ENCODE measurements at regions not wholly inside any gene's neighbourhood (a gene's known extent, or its start where the extent isn't known, plus 50 kb on each side); places are given as distances from the start of the nearest gene placed in this dataset.

DNA sequence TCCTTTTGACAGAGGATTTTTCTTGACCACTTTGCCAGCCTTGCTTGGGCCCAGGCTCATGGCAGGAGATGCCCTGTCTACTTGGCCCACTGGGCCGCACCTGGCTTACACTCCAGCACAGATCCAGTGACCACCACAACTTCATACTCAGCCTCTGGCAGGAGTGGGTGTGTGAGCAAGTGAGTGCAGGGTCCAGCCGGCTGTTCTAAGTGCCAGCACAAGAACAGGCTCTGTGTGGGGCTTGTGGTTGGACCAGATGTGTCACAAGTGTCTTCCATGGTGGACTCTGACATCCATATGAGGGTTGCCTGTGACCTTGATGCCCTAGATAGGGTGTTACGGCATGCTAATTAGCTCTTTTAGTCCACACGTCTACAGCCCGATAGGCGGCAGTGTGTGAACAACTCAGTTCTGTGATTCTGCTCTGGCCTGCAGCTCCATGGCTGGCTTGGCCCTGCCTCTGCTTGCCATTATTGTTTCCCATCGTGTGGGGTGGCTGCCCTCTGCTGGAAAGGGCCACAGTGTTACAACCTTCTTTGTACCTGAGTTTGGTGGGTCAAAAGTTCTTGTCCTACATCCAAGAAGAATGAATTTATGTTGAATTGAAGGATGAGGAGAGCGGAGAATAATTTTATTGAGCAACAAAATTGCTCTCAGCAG lies 1089.1 kb downstream of the SLC6A15 start:
- CTCF ChIA-PET: interaction anchor here (0.6 to 1.0 kb wide), 4 partner anchors 9 to 1138 kb away, joined by 3 to 5 read pairs (median 3); no protein-coding TSS in a partner anchor
- no peak for TF ChIP-seq LEF1 (IDR thresholded peaks at IDR 0.05; ENCODE audit: borderline replicate concordance)
- TF ChIP-seq HDGF (IDR thresholded peaks at IDR 0.05; ENCODE audit: borderline replicate concordance): no peak
- TF ChIP-seq, protein P1, sequence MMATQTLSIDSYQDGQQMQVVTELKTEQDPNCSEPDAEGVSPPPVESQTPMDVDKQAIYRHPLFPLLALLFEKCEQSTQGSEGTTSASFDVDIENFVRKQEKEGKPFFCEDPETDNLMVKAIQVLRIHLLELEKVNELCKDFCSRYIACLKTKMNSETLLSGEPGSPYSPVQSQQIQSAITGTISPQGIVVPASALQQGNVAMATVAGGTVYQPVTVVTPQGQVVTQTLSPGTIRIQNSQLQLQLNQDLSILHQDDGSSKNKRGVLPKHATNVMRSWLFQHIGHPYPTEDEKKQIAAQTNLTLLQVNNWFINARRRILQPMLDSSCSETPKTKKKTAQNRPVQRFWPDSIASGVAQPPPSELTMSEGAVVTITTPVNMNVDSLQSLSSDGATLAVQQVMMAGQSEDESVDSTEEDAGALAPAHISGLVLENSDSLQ (IDR thresholded peaks at IDR 0.05): no peak
- TF ChIP-seq SUZ12 (IDR thresholded peaks at IDR 0.05): no peak
- no peak for TF ChIP-seq TARDBP (IDR thresholded peaks at IDR 0.05)
- TF ChIP-seq L3MBTL2 (conservative IDR thresholded peaks at IDR 0.05): no peak
- DNase-seq (ENCODE audit: extremely low spot score): peak; percentile 47
- POLR2A ChIA-PET: no interaction called here

DNA sequence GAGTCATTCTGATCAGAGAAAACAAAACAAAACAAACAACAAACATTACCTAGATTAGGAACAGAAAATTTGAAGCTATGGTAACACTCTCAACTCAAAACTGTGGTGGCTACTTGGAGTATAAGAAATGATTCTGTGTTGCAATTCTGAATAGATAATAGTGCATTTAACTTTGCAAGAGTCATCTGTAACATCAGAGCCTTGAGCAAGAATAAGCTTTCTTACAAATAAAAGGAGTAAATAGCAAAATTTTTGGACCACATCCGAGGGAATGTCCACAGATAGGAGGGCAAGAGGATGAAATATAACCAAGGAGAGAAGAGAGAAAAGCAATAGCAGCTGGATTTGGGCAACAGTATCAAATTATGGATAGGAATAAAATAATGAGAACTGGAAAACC lies 1090.6 kb downstream of the SLC6A15 start:
- ChIA-PET CTCF (no interaction called here), POLR2A (no interaction called here)
- DNase-seq (ENCODE audit: extremely low spot score): no peak
- TF ChIP-seq FOXM1 (IDR thresholded peaks at IDR 0.05; ENCODE audit: borderline replicate concordance) (no peak), ZNF384 (IDR thresholded peaks at IDR 0.05) (no peak), SUZ12 (IDR thresholded peaks at IDR 0.05) (no peak), NFRKB (IDR thresholded peaks at IDR 0.05) (no peak), HDGF (IDR thresholded peaks at IDR 0.05; ENCODE audit: borderline replicate concordance) (no peak), LEF1 (IDR thresholded peaks at IDR 0.05; ENCODE audit: borderline replicate concordance) (no peak), FOXK2 (IDR thresholded peaks at IDR 0.05) (no peak), L3MBTL2 (conservative IDR thresholded peaks at IDR 0.05) (no peak)
- TF ChIP-seq, protein P1 (IDR thresholded peaks at IDR 0.05): no peak

DNA sequence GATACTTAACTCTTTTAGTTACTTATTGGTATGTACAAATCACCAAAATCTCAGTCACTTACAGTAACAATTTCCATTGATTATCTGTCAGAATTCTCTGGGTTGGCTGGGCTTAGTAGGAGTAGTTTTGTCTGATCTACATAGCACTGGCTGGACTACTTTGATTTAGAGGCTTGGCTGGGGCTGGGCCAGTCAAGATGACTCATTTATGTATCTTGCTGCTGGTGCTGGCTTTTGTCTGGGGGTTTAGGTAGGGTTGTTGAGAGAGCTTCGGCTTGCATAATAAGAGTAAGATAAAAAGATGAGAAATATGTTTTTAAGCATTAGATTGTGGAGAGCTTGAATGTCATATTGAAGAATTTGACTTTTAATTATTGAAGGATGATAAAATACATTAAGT lies 1093.7 kb downstream of the SLC6A15 start:
- DNase-seq (ENCODE audit: extremely low spot score): no peak
- ChIA-PET CTCF (no interaction called here), POLR2A (no interaction called here)

DNA sequence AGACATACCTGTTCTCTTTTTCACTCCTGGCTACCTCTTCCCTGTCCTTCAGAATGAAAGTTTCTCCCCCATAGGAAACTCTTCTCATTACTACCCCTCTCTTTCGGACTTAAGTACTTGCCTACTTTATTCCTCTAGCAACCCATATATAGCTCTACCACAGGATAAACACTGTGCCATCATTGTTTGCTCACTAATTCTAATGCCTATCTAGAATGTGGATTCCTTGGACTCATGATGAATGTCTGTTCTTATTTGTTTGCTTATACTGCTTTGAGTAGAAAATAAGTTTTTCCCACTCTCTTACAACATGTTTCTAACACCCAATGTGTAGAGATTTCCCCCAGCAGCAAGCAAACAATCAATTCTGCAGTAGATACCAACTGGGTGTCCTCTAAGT lies 1094.9 kb downstream of the SLC6A15 start:
- CTCF ChIA-PET: no interaction called here
- POLR2A ChIA-PET: no interaction called here
- TF ChIP-seq HDGF (IDR thresholded peaks at IDR 0.05; ENCODE audit: borderline replicate concordance) (no peak), ELF4 (IDR thresholded peaks at IDR 0.05) (no peak), CTBP1 (IDR thresholded peaks at IDR 0.05; ENCODE audit: borderline replicate concordance) (no peak), ZNF384 (IDR thresholded peaks at IDR 0.05) (no peak), FOXK2 (IDR thresholded peaks at IDR 0.05) (no peak), FOXA1 (IDR thresholded peaks at IDR 0.05) (no peak)
- TF ChIP-seq, protein P1 (IDR thresholded peaks at IDR 0.05): no peak
- no peak for DNase-seq (ENCODE audit: extremely low spot score)

More for the DNA sequence above, 1093.7 kb downstream of the SLC6A15 start:
- TF ChIP-seq HDGF (IDR thresholded peaks at IDR 0.05; ENCODE audit: borderline replicate concordance) (no peak), SP1 (IDR thresholded peaks at IDR 0.05) (no peak), ARNT (IDR thresholded peaks at IDR 0.05) (no peak), LEF1 (IDR thresholded peaks at IDR 0.05; ENCODE audit: borderline replicate concordance) (no peak), BHLHE40 (IDR thresholded peaks at IDR 0.05; ENCODE audit: borderline replicate concordance) (no peak), SUZ12 (IDR thresholded peaks at IDR 0.05) (no peak), ZNF384 (IDR thresholded peaks at IDR 0.05) (no peak), FOXK2 (IDR thresholded peaks at IDR 0.05) (no peak), L3MBTL2 (conservative IDR thresholded peaks at IDR 0.05) (no peak), ELF4 (IDR thresholded peaks at IDR 0.05) (no peak), NFRKB (IDR thresholded peaks at IDR 0.05) (no peak), FOXA1 (IDR thresholded peaks at IDR 0.05) (no peak), TARDBP (IDR thresholded peaks at IDR 0.05) (no peak), FOXM1 (IDR thresholded peaks at IDR 0.05; ENCODE audit: borderline replicate concordance) (no peak), CTBP1 (IDR thresholded peaks at IDR 0.05; ENCODE audit: borderline replicate concordance) (no peak)
- TF ChIP-seq, protein P1 (IDR thresholded peaks at IDR 0.05): no peak

DNA sequence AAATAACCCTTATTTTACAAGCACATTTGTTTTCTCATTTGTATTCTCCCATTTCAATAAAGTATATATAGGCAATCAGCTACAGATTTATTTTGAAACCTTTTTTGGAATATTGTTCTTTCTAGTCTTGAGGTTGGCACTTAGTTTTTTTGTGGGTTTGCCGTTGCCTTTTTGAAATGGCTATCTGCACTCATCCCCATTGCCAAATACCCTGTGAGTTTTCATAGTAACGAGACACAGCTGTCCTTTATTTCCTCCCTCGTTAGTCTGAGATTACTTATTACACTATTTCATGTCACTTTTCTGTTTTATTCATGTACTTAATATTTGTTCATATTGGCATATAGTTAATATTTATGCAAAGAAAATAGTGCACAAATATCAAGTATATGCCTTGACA lies 1104.0 kb downstream of the SLC6A15 start:
- no peak for DNase-seq (ENCODE audit: extremely low spot score)
- POLR2A ChIA-PET: no interaction called here
- CTCF ChIA-PET: no interaction called here
- TF ChIP-seq, protein P1 (IDR thresholded peaks at IDR 0.05): no peak
- TF ChIP-seq FOXA1 (IDR thresholded peaks at IDR 0.05) (no peak), NFRKB (IDR thresholded peaks at IDR 0.05) (no peak), FOXM1 (IDR thresholded peaks at IDR 0.05; ENCODE audit: borderline replicate concordance) (no peak), SUZ12 (IDR thresholded peaks at IDR 0.05) (no peak), CTBP1 (IDR thresholded peaks at IDR 0.05; ENCODE audit: borderline replicate concordance) (no peak), HDGF (IDR thresholded peaks at IDR 0.05; ENCODE audit: borderline replicate concordance) (no peak), BHLHE40 (IDR thresholded peaks at IDR 0.05; ENCODE audit: borderline replicate concordance) (no peak), TARDBP (IDR thresholded peaks at IDR 0.05) (no peak), ARNT (IDR thresholded peaks at IDR 0.05) (no peak), ELF4 (IDR thresholded peaks at IDR 0.05) (no peak), LEF1 (IDR thresholded peaks at IDR 0.05; ENCODE audit: borderline replicate concordance) (no peak), ZNF384 (IDR thresholded peaks at IDR 0.05) (no peak)
